Lower leg skin (tissue), 3 donors: ENCODE measurements at regions not wholly inside any gene's neighbourhood (a gene's known extent, or its start where the extent isn't known, plus 50 kb on each side); places are given as distances from the start of the nearest gene placed in this dataset.

Experiments
- CTCF ChIP-seq, 3 donors: fragments of 450-650 bp; IDR thresholded peaks; one replicate each; pipeline ENCODE4 v1.5.1; 2016; ENCODE audit warnings: antibody characterized with exemption in 3 of 3, mild to moderate bottlenecking in 3 of 3, moderate library complexity in 2 of 3
- POLR2A ChIP-seq, 2 donors: fragments of 450-650 bp; IDR thresholded peaks; one replicate each; pipeline ENCODE4 v1.6.1; 2016 to 2017; ENCODE audit warnings: antibody characterized with exemption in 2 of 2, mild to moderate bottlenecking in 1 of 2, moderate library complexity in 1 of 2

GRCh38 chr5:133847301-133847700 lies 121.1 kb downstream of the C5orf15 start:
- TF ChIP-seq CTCF (IDR thresholded peaks at IDR 0.05) = no peak
- TF ChIP-seq POLR2A (IDR thresholded peaks at IDR 0.05) = no peak
